GM21390 (cell line): ENCODE measurements at regions not wholly inside any gene's neighbourhood (a gene's known extent, or its start where the extent isn't known, plus 50 kb on each side); places are given as distances from the start of the nearest gene placed in this dataset.
"Not testable (repeated sequence)": the region's sequence is repeated elsewhere in the genome, so short reads cannot be mapped to it uniquely, and the experiment has no call there.

Source experiments
- ATAC-seq: cut with Tn5 transposase; IDR thresholded peaks from one replicate; pipeline ENCODE4 v1.9.1; 2021; ENCODE audit not compliant: unreplicated experiment

DNA sequence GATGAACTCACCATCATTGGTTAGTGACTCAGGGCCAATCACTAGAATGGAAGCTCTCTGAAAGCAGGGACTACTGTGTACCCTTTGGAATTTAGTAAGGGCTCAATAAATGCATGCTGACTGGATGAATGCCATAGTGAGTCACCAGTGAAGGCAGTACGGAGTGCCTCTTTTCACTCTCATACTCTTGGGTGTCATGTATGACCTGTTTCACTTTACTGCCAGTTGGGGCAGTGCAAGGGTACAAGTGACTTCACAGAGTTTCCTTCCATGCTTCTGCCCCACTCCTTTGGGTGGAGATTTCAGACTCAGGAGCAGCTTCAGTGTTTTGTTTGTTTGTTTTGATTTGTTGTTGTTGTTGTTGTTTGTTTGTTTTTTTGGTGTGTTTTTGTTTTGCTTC lies 57.7 kb downstream of the SOX3 start:
- no peak for ATAC-seq

DNA sequence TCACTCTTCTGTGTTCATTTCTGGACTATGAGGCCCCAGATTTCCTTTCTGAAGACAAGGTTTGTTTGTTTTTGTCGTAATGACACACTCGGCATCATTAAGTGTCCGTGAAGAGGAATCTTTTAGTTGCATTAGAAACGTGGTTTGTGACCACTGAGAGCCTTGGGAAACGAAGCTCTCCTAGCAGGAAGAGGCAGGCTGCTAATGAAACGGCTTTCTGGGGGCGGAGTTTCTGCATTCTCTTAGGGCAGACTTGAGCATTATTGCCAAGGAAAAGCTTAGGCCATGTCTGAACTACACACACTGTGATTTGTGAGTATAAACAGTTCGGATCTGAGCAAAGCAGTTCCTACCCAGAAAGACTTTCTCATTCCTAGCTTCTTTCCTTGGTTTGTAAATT lies 64.0 kb downstream of the SOX3 start:
- ATAC-seq: no peak

DNA sequence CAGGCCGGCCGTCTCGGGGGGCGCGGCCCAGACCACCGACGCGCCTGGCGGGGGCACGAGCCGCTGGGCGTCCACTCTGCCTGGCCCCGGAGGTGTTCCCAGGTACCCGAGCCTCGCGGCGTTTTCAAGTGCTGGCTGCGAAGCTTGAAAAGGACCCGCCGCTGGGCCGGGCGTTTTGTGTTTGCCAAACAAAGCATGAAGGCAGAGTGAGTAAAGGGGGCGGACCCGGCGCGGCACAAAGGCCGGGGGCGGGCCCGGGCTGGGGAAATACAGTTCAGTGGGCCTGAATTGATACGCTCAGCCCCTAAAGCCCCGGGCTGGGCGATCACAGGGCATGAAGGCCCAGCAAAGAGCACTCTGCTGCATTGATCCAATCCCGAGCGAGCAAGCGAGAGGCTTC lies 65.4 kb downstream of the SOX3 start:
- ATAC-seq: no peak

DNA sequence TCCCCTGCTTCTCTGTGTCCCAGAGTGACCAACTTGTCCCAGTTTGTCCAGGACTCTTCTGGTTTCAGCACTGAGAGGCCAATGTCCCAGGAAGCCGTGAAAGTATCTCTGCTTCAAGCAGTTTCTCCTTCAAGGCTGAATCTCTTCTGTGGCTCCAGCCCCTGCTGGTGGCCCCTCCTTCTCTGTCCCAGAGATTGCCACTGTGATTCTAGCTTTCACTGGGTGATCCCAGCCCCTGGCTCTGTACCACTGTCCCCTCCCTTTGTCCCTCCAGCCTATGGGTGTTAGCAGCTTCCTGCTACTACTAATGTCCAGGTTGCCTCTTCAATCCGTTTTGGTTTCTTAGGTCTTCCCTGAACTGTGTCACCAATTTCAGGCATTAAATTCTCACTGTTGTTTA lies 70.5 kb downstream of the SOX3 start:
- ATAC-seq: no peak

DNA sequence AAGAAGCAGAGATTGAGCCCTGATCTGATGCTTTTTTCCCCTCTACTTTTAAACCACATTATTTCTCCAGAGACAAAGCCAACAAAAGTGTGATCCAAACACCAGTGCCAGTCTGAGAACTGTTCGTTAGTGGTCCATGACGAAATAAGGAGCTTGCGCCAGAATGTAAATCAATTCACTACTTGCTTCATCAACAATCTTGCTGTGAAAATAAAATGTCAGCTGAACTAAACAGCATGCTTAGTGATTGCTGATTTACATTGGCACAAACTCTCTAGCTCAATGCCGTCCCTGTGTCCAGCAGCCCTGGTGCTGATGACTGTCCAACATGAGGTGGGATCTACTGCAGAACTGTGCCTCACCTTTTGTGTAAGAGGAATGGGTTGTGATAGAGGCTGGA lies 71.3 kb downstream of the SOX3 start:
- ATAC-seq: no peak

DNA sequence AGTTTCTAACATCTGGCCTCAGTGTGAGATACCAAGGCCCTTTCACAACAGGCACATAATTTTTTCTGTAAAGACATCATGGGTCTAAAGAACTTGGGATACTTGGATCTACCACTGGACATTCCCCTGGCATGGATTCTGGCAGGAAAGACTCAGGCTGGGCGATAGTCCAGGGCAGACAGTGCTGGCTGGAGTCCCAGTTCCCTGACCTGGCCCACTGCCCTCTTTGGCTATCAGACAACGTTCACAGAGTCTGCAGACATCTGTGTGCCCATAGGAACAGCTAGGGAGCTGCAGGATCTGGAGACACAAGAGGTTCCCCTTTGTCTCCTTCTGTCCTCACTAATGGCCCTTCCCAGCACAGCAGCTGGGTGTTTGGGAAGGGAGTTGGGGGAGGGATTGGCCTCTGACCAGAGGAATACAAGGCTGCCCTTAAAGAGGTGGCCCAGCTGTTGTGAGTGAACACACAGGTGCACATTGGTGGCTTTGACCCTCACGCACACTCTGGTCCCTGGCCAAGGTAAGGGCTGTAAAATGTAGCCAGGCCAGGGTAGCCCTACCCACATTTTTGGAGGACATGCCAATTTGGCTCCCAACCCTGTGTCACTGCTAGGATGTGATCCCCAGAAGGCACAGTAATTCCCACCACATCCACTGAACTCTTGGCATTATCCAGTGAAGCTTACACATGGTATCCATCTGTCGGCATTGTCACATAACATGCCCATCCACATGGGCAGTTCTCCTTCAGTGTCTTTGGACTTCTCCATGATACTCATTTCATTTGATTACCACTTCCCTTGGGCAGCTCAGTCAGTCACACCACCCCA lies 72.3 kb downstream of the SOX3 start:
- no peak for ATAC-seq

DNA sequence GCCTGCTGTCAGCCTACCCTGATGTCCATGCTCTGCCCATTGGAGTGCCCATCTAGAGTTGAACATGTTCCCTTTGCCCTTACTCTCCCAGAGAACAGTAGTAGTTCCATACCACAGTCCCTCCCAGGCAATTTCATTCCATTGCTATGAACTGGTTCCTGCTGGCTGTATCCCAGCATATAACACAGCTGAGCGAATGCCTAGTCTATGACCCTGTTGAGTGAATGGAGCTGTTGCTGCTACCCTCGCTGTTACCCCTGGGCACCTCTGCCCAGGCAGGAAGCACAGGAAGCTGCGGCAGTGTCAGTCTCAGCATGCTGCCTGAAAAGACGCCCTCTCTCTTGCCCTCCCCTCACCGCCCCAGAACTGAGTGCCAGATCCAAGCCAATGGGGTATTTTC lies 73.3 kb downstream of the SOX3 start:
- ATAC-seq: no peak

DNA sequence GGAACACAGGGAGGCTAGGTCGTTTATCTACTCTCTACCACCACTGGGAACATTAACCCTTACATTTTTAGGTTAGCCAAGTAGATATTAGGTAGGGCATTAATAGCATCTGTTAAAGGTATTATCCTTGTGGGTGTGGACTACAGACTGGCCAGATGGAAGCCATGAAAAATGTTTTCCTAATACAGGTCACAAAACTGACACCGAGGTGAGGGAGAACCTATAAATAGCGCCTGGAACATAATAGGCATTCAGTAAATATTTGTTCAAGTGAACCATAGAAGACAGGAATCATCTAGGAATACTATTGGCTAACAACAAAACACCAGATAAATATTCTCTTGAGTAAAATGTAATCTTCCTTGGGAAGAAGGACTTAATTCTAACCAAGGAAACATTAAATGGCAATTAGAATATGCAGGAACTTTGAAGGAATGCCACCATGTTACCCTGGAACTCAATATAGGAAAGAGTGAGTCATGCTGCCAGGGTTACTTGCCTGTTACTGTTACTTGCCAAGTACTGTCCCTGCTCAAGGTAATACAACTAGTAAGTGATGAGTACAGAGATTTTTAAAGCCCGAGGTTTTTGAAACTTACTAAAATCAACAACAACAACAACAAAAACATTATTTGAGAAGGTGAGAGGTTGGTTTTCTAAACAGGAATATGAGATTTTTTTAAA lies 79.0 kb downstream of the SOX3 start:
- no peak for ATAC-seq

DNA sequence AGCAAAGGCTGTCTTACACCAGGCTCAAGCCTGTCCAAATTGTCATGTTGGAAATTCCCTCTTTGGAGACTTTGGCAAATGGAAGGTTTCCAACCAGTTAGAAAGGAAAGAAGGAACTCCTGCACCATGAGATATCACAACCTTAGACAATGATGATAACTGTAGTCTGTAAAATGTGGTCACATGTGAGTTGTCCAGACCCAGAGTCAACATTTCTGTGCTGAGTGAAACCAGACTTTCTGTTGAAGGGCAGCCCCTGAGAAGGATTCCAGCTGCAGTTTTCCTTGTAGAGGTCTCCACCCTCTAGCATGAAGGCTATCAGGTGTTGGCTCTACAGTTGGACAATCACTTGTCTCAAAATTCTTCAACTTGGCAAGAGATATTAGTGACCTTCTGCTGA lies 82.4 kb downstream of the SOX3 start:
- ATAC-seq: no peak

DNA sequence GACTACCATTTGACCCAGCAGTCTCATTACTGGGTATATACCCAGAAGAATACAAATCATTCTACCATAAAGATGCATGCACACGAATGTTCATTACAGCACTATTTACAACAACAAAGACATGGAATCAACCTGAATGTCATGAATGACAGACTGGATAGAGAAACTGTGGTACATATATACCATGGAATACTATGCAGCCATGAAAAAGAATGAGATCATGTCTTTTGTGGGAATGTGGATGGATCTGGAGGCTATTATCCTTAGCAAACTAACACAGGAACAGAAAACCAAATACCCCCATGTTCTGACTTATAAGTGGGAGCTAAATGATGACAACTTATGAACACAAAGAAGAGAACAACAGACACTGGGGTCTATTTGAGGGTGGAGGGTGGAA lies 102.7 kb downstream of the SOX3 start:
- not testable (repeated sequence) for ATAC-seq

DNA sequence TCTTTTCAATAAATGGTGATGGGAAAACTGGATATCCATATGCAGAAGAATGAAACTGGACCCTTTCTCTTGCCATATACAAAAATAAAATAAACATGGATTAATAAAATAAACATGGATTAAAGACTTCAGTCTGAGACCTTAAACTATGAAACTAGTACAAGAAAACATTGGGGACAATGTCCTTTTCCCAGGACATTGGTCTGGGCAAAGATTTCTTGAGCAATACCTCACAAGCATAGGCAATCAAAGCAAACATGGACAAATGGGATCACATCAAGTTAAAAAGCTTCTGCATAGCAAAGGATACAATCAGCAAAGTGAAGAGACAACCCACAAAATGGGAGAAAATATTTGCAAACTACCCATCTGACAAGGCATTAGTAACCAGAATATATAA lies 108.5 kb downstream of the SOX3 start:
- ATAC-seq: not testable (repeated sequence)

DNA sequence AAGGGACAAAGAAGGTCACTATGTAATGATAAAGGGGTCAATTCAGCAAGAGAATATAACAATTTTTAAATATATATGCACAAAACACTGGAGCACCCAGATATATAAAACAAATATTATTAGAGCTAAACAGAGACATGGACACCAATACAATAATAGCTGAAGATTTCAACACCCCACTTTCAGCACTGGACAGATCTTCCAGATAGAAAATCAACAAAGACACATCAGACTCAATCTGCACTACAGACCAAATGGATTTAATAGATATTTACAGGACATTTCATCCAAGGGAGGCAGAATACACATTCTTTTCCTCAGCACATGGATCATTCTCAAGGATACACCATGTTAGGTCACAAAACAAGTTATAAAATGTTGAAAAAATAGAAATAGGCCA lies 111.4 kb downstream of the SOX3 start:
- no peak for ATAC-seq

DNA sequence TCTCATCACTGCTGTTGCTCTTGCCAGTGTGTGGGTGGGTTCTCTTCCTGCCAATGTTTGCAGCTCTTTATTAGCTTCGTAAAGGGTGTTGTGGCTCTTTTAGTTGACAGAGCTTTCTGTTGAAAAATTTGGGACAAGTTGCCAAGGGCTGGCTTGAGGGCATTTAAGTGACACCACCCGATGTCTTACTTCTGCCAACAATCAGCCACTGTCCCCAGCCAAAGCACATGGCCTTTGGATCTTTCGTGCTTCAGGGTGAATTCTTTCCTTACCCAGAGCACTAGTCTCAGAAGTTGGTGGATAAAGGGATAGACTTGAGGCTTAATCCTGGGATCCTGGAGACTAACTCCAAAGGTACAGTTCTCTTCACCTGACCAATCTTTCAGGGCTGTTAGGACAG lies 113.6 kb downstream of the SOX3 start:
- no peak for ATAC-seq

DNA sequence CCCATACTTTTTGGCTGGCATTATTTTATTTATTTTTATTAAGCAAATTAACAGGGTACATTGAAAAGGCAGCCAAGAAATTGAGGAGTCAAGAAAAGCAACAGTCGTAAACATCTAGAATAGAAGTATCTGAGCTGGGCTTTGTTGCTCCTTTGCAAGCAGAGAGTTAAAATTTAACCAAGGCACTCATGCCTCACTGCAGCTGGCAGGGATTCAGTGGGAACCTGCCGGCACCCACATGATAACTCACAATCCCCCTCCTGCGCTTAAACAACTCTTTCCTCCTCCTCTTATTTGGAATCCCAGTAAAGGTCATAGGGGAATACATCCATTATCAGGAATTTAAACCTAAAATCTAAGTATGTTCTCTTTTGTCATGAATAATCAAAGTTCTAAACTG lies 115.5 kb downstream of the SOX3 start:
- no peak for ATAC-seq

DNA sequence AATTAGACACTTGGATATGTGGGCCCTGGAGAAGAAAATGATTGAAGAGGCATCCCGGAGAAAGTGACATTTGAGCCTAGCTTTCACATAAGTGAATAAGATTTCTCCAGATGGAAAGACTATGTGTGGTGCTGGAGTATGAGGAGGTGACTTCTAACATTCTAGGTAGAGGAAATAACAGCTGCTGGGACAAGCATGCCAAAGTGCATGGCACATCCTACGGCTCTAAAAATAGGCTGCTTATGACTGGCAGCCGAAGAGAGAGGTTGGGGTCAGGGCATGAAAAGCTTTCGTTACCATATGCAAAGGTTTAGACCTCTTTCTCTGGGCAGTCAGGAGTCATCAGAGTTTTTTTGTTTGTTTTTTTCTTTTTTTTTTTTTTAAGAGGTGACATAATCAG lies 142.0 kb downstream of the SOX3 start:
- ATAC-seq: no peak

DNA sequence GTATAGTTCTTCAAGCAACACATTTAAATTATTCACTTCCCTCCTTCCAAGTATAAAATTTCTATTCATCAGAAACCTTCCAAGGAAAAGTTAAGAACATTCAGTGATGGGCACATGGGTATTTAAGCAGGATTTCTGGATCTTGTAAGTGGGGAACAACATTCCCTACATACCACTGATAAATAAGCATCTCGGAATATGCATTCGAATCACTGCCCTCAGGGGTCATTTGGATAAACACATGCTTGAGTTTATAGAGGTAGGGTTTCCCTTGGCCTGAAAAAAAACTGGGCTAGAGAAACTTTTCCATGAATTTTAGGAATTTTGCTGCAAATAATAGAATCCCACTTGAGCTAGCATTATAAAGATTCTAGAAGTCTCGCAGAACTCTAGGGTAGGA lies 143.9 kb downstream of the SOX3 start:
- ATAC-seq: no peak

DNA sequence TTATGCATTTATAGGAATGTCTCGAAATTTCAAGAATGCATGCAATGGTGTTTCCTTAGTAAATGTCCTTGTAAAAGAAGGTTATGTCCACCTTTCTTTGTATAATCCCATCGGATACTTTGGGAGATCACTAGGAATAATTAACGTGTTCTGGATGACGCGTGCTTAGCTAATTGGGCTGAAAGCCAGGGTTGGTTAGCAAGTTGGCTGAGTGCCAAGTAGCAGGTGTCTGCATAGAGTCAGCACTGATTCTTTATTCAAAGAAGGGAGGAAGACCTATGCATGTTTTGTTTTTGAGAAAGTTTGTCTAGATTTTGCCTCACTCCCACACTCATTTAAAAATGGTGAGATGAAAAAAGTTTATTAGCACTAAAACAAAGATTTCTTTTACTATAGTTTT lies 144.6 kb downstream of the SOX3 start:
- no peak for ATAC-seq

DNA sequence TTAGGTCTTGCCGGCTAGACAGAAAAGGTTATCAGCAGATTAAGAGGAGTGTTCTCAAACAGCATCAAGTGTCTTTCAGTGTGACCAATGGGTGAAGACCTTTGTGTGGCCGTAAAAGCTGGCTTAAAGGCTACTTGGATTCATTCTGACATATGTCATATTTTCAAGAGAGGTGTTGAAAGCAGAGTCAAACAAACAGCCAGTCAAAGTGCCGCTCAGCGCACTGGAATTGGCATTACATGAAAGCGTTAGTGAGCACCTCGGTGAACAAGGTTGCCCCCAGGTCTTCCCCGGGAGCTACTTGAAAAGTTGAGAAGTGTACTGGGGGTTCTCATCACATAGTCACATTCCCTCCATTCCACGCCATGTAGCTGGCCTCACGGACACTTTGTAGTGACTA lies 148.9 kb downstream of the SOX3 start:
- ATAC-seq: no peak

DNA sequence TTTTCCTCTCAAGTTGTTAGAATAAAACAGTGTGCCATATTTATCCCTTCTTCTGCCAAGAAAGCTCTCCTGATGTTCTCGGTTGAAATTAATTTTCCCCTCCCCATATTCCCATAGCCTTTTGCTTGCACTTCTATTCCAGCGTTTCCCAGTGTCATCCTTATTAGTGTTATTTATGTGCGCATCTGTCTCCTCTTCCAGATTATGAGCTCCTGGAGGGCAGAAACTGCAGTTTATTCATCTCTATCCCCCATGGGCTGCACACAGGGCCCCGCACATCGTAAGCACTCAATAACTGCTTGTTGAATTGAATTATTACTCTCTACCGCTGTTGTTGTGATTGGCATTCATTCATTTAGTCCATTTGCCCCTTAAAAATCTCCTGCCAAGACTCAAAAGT lies 149.4 kb downstream of the SOX3 start:
- ATAC-seq: no peak

DNA sequence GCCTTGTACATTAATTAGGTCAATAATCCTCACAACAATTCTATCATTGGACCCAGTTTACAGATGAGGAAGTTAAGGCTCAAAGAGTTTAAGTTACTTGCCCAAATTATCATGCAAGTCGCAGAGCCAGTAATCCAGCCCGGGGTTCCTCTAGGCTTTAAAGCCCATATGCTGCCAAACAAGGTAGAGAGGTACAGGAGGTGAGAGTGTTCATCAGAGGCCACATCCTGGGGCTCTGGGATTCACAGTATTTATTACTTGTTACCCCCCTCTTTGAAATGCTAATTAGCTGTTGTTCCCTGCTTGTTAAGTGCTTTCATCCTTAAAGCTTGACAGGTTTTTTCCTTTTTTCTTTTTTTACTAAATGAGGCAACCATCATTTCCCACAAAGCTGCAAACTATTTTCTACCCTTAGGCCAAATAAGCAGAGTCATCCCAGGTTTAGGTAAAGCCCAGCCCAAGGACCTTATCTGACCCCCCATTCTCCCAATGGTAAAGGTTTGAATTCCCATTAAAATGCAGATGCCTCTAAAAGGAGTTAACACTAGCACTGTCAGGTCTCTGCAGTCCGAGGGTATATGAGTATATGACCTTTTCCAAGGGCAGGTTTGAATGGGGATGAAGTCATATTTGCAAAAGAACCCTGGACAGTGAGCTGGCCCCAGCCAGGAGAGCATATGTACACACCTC lies 150.3 kb downstream of the SOX3 start:
- ATAC-seq: no peak

DNA sequence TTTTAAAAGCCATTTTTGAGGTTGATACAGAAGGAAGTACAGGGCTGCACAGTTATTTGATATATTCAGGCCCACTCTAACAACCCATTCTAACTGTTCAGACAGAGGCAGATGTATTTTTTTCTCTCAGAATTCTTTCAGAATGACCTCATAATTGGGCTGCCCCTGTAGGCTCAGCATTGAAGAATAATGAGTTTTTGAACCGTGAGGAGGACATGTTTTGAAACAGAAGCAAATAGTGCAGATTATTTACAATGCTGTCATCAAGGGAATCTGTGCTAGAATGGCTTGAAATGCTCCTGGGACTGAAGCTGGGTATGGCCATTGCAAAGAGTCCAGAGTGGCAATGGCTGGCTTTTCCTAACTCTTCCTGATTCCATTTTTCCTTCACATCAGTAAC lies 158.1 kb downstream of the SOX3 start:
- ATAC-seq: no peak

DNA sequence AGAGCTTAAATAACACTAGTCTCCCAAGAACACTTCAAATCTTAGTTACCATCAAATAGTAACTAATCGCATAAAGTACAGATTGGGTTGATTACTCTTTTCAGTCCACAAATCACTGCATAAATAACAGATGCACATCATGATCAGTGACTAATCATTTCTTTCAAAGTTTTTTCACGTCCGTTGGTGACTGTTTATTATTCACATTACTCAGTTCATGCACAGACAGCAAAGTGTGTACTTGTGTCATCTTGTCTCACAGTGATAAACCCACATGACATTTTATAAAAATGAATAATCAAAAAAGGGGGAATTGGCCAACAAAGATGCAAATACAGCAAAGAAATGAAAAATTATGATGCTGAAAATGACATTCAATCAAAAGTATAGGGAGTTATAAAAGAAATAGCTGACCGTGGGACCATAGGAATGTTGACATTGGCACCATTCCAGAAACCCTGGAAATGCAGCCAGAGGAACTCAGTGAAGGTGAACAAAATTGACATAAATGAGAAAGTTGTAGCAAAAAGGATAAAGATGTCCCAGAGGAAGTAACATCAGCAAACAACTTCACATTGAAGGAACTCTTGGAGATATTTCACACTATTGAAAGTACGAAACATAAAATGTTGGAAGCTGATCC lies 161.5 kb downstream of the SOX3 start:
- ATAC-seq: no peak
